Breast epithelium (tissue), 4 donors: ENCODE measurements at regions not wholly inside any gene's neighbourhood (a gene's known extent, or its start where the extent isn't known, plus 50 kb on each side); places are given as distances from the start of the nearest gene placed in this dataset.

ENCODE experiments used
- DNase-seq, 2 donors: peaks; one replicate each; pipeline ENCODE4 v3.0.0-alpha.2; 2019; ENCODE audit warnings: low spot score in 2 of 2
- H3K27ac ChIP-seq, 2 donors: fragments of 200-600 bp; sonication (generic) in 1 of 2; one replicate each; pipeline ENCODE4 v1.5.1; 2016 to 2019; ENCODE audit warnings: mild to moderate bottlenecking in 1 of 2
- H3K27me3 ChIP-seq, 2 donors: fragments of 200-600 bp; sonication (generic) in 1 of 2; one replicate each; pipeline versions ENCODE4 v1.5.1 to v1.6.0; 2017 to 2019; ENCODE audit warnings: control low read depth in 1 of 2, mild to moderate bottlenecking in 1 of 2
- H3K36me3 ChIP-seq: fragments of 200-600 bp; one replicate; pipeline ENCODE4 v1.5.1; 2019
- H3K4me1 ChIP-seq, 2 donors: fragments of 200-600 bp; sonication (generic); one replicate each; pipeline ENCODE4 v1.5.1; 2016 to 2019; ENCODE audit warnings: control low read depth in 1 of 2
- H3K4me3 ChIP-seq, 3 donors: fragments of 200-600 bp; sonication (generic); 1 replicate in 2 of 3; 2 replicates in 1 of 3; pipeline ENCODE4 v1.5.1; 2016 to 2019; ENCODE audit warnings: mild to moderate bottlenecking in 3 of 3, moderate library complexity in 2 of 3
- H3K9me3 ChIP-seq, 2 donors: fragments of 200-600 bp; sonication (generic) in 1 of 2; one replicate each; pipeline ENCODE4 v1.5.1; 2016 to 2019; ENCODE audit warnings: control low read depth in 1 of 2
- POLR2A ChIP-seq: fragments of 450-650 bp; IDR thresholded peaks from one replicate; pipeline ENCODE4 v1.6.1; 2016; ENCODE audit warnings: antibody characterized with exemption, mild to moderate bottlenecking, moderate library complexity
- POLR2AphosphoS5 ChIP-seq, 3 donors: sonication (generic); formaldehyde crosslinking; IDR thresholded peaks; one replicate each; pipeline ENCODE4 v1.6.1; 2017; ENCODE audit warnings: antibody characterized with exemption in 3 of 3
- intact Hi-C: fragments of 100-400 bp; cut with DNase I; formaldehyde crosslinking; loops from one replicate; pipeline ENCODE4 v1.15.1; 2023; ENCODE audit warnings: low total_unique reads
- TF ChIP-seq, protein P1 (sequence below), 3 donors: fragments of 450-650 bp; IDR thresholded peaks; one replicate each; pipeline ENCODE4 v1.5.1; 2016 to 2017; ENCODE audit warnings: antibody characterized with exemption in 3 of 3, mild to moderate bottlenecking in 3 of 3, moderate library complexity in 3 of 3

DNA sequence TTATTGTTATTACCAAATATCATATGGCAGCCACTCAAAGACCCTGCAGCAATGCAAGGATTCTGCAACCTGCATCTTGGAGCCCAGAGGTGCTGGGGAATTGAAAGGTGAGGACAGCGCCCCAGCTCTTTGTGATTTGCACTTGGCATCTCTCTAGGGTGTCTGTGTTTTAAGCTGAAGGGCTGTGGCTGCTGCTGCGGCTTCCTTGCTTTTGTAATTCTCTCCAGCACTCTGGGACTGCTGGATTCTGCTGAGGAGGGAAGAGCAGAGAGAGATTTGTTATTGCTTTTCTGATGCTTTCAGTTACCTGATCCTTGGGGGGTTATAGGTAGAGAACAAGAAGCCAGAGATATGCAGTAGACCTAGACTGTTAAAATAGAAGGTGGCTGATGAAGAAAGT lies 562.4 kb downstream of the EBF1 start:
- DNase-seq, result no peak
- intact Hi-C loops, result no loop called here
- H3K4me3 ChIP-seq, result no peak overlapping the region
- H3K9me3 ChIP-seq, result no peaks in the 10 kb centered on the region
- no peaks in the 10 kb centered on the region for H3K36me3 ChIP-seq
- H3K27me3 ChIP-seq, result no peaks in the 10 kb centered on the region
- H3K4me1 ChIP-seq, result no peaks in the 10 kb centered on the region
- no peak for TF ChIP-seq POLR2A
- TF ChIP-seq, protein P1, sequence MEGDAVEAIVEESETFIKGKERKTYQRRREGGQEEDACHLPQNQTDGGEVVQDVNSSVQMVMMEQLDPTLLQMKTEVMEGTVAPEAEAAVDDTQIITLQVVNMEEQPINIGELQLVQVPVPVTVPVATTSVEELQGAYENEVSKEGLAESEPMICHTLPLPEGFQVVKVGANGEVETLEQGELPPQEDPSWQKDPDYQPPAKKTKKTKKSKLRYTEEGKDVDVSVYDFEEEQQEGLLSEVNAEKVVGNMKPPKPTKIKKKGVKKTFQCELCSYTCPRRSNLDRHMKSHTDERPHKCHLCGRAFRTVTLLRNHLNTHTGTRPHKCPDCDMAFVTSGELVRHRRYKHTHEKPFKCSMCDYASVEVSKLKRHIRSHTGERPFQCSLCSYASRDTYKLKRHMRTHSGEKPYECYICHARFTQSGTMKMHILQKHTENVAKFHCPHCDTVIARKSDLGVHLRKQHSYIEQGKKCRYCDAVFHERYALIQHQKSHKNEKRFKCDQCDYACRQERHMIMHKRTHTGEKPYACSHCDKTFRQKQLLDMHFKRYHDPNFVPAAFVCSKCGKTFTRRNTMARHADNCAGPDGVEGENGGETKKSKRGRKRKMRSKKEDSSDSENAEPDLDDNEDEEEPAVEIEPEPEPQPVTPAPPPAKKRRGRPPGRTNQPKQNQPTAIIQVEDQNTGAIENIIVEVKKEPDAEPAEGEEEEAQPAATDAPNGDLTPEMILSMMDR (IDR thresholded peaks at IDR 0.05), result no peak
- TF ChIP-seq POLR2AphosphoS5 (IDR thresholded peaks at IDR 0.05), result no peak
- H3K27ac ChIP-seq, result no peak overlapping the region

DNA sequence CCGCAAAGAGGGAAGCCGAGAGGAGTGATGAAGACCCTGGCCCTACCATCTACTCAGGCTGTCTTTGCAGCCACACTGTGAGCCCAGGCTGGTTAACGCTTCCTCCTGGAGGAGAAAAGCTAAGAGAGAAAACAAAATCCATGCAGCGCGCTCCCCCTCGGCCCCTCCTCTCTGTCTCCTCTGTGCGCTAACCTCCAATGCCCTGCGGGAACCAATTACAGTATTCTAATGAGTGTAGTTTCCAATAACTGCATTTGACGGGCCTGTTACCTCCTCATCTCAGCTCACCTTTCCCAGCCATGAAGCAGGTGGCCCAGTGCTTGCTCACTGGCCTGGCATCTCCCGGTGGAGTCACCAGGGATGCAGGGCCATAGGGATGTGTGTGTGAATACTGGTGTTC lies 565.5 kb downstream of the EBF1 start:
- no peaks in the 10 kb centered on the region for H3K27me3 ChIP-seq

DNA sequence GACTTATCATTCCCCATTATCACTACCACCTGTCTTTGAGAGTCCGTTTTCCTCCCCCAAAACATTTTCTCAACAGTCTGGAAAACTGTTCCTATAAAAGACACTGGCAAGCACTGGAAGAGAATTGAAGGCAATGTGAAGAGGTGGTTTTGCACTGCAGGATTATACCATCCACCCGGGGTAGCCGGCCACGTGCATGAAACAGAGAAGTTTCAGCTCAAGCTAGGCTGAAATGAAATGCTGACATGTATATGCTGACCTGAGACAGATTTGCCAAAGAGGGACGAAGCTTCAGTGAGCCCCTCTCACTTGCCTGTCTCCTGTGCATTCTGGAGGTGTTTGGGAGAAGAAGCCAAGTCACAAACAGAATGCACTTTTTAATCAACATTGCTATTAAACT lies 567.0 kb downstream of the EBF1 start:
- no peak overlapping the region for H3K4me3 ChIP-seq
- intact Hi-C loops, result loop anchor here (2.0 kb wide), 1 partner anchor 38 kb away; no protein-coding TSS in a partner anchor
- H3K9me3 ChIP-seq, result no peaks in the 10 kb centered on the region
- H3K4me1 ChIP-seq, result no peaks in the 10 kb centered on the region
- no peak overlapping the region for H3K27ac ChIP-seq
- TF ChIP-seq POLR2A, result no peak
- TF ChIP-seq, protein P1 (IDR thresholded peaks at IDR 0.05), result no peak
- no peak for TF ChIP-seq POLR2AphosphoS5 (IDR thresholded peaks at IDR 0.05)
- DNase-seq, result no peak
- no peaks in the 10 kb centered on the region for H3K36me3 ChIP-seq
- H3K27me3 ChIP-seq, result no peaks in the 10 kb centered on the region

More for the DNA sequence above, 565.5 kb downstream of the EBF1 start:
- intact Hi-C loops, result no loop called here
- TF ChIP-seq POLR2AphosphoS5 (IDR thresholded peaks at IDR 0.05), result no peak
- TF ChIP-seq, protein P1 (IDR thresholded peaks at IDR 0.05), result no peak
- no peak for TF ChIP-seq POLR2A
- Histone ChIP-seq H3K36me3 (no peaks in the 10 kb centered on the region), H3K9me3 (no peaks in the 10 kb centered on the region), H3K4me3 (no peak overlapping the region), H3K4me1 (no peaks in the 10 kb centered on the region), H3K27ac (no peak overlapping the region)
- no peak for DNase-seq

DNA sequence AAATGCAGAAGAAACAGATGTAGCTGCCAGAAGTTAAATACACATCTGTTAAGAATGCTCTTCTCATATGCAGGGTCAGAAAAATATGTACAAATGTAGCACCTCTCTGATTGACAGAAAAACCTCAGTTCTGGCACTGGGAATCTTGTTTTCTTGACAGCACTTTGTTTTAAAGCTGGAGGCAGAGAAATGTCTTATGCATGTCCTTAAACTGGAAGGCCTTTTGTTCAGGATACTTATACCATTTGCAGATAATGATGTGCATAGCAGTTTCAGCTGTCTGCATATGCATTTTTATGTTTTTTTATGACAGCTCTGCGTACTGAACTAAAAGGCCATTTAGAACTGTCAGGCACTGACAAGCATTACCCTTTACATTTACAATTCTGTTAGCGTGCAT lies 567.9 kb downstream of the EBF1 start:
- H3K27me3 ChIP-seq, result no peaks in the 10 kb centered on the region
- H3K4me1 ChIP-seq, result no peaks in the 10 kb centered on the region
- no peak overlapping the region for H3K4me3 ChIP-seq
- TF ChIP-seq POLR2A, result no peak
- TF ChIP-seq, protein P1 (IDR thresholded peaks at IDR 0.05), result no peak
- TF ChIP-seq POLR2AphosphoS5 (IDR thresholded peaks at IDR 0.05), result no peak
- no peaks in the 10 kb centered on the region for H3K36me3 ChIP-seq
- H3K9me3 ChIP-seq, result no peaks in the 10 kb centered on the region
- no peak for DNase-seq
- intact Hi-C loops, result loop anchor here (2.0 kb wide), 1 partner anchor 39 kb away; no protein-coding TSS in a partner anchor
- no peak overlapping the region for H3K27ac ChIP-seq

DNA sequence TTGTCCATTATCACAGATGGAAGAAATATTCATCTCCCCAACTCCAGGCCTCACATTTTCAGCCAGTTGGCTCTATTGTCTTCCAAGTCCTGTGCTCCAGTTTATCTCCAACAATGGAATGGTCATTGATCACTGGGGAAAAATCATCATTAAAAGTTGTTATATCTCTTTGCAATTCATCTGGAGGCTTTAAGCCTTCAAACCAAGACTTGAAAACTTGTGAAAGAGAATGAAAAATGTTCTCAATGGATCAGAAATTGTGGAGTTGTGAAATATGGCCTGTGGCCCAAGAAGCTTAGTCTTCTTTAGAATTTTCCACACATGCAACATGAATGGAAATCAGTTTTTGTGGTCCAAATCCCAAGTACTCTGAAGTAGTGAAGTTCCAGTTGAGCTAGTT lies 569.6 kb downstream of the EBF1 start:
- H3K9me3 ChIP-seq, result no peaks in the 10 kb centered on the region
- no peak overlapping the region for H3K4me3 ChIP-seq
- intact Hi-C loops, result no loop called here
- no peaks in the 10 kb centered on the region for H3K27me3 ChIP-seq
- H3K27ac ChIP-seq, result no peak overlapping the region
- H3K36me3 ChIP-seq, result no peaks in the 10 kb centered on the region
- no peak for TF ChIP-seq POLR2AphosphoS5 (IDR thresholded peaks at IDR 0.05)
- TF ChIP-seq, protein P1 (IDR thresholded peaks at IDR 0.05), result no peak
- no peak for TF ChIP-seq POLR2A
- DNase-seq, result no peak
- H3K4me1 ChIP-seq, result no peaks in the 10 kb centered on the region
